GM21447 (cell line): ENCODE measurements at regions not wholly inside any gene's neighbourhood (a gene's known extent, or its start where the extent isn't known, plus 50 kb on each side); places are given as distances from the start of the nearest gene placed in this dataset.

Source experiments
- ATAC-seq: cut with Tn5 transposase; IDR thresholded peaks from one replicate; pipeline ENCODE4 v1.9.1; 2021; ENCODE audit not compliant: unreplicated experiment

- no peak for ATAC-seq
These were observed 156.4 kb upstream of the PCDH18 start for GRCh38 chr4:137688651-137689050.

- ATAC-seq = no peak
These were observed 153.1 kb upstream of the PCDH18 start for GRCh38 chr4:137685357-137685756.

GRCh38 chr4:137681081-137681480 lies 148.8 kb upstream of the PCDH18 start:
- ATAC-seq = no peak

- ATAC-seq = no peak
These were observed 146.5 kb upstream of the PCDH18 start for GRCh38 chr4:137678796-137679195.

GRCh38 chr4:137677863-137678262 lies 145.6 kb upstream of the PCDH18 start:
- no peak for ATAC-seq

- ATAC-seq = no peak
These were observed 144.2 kb upstream of the PCDH18 start for GRCh38 chr4:137676357-137676998.

GRCh38 chr4:137674066-137674465 lies 141.8 kb upstream of the PCDH18 start:
- no peak for ATAC-seq

- ATAC-seq = no peak
These were observed 136.7 kb upstream of the PCDH18 start for GRCh38 chr4:137668885-137669545.

GRCh38 chr4:137664416-137664815 lies 132.1 kb upstream of the PCDH18 start:
- ATAC-seq = no peak

GRCh38 chr4:137664046-137664387 lies 131.7 kb upstream of the PCDH18 start:
- ATAC-seq = no peak

- ATAC-seq = no peak
These were observed 131.2 kb upstream of the PCDH18 start for GRCh38 chr4:137663251-137664045.

- ATAC-seq = no peak
These were observed 129.4 kb upstream of the PCDH18 start for GRCh38 chr4:137661693-137662092.

- no peak for ATAC-seq
These were observed 127.9 kb upstream of the PCDH18 start for GRCh38 chr4:137660211-137660610.

- ATAC-seq = no peak
These were observed 127.1 kb upstream of the PCDH18 start for GRCh38 chr4:137659431-137659830.

- ATAC-seq = no peak
These were observed 124.4 kb upstream of the PCDH18 start for GRCh38 chr4:137656661-137657060.

- ATAC-seq = no peak
These were observed 123.0 kb upstream of the PCDH18 start for GRCh38 chr4:137655302-137655701.

GRCh38 chr4:137651128-137651527 lies 118.8 kb upstream of the PCDH18 start:
- no peak for ATAC-seq

GRCh38 chr4:137649711-137650450 lies 117.6 kb upstream of the PCDH18 start:
- no peak for ATAC-seq

GRCh38 chr4:137648531-137648930 lies 116.2 kb upstream of the PCDH18 start:
- no peak for ATAC-seq

GRCh38 chr4:137647375-137647774 lies 115.1 kb upstream of the PCDH18 start:
- no peak for ATAC-seq

- no peak for ATAC-seq
These were observed 111.9 kb upstream of the PCDH18 start for GRCh38 chr4:137644201-137644600.
